ENCODE measurements at regions not wholly inside any gene's neighbourhood (a gene's known extent, or its start where the extent isn't known, plus 50 kb on each side); places are given as distances from the start of the nearest gene placed in this dataset.

- no peak for TF ChIP-seq EZH2phosphoT487 (IDR thresholded peaks at IDR 0.05; ENCODE audit: borderline replicate concordance, low read length)
- no peak for TF ChIP-seq CTCF (IDR thresholded peaks at IDR 0.05; ENCODE audit: low read depth, low read length, poor library complexity, severe bottlenecking)
- no peaks in the 10 kb centered on the region for H3F3A ChIP-seq (ENCODE audit: control insufficient read depth, insufficient read depth)
- no peaks in the 10 kb centered on the region for H4K20me1 ChIP-seq (ENCODE audit: control insufficient read depth, insufficient read depth, low read depth, low read length)
- H3K79me2 ChIP-seq (ENCODE audit: control insufficient read depth, low read length) = no peaks in the 10 kb centered on the region
- no peaks in the 10 kb centered on the region for H3K9me3 ChIP-seq (ENCODE audit: control insufficient read depth, insufficient read depth, low read length)
- H3K9me2 ChIP-seq (replicated peaks; ENCODE audit: control insufficient read depth, low read length) = no peaks in the 10 kb centered on the region
- H3K36me3 ChIP-seq (ENCODE audit: control insufficient read depth, low read length) = no peaks in the 10 kb centered on the region
- no peaks in the 10 kb centered on the region for H3K27me3 ChIP-seq (ENCODE audit: control insufficient read depth, low read length)
- H3K4me2 ChIP-seq (ENCODE audit: low read length) = no peak overlapping the region
- H3K4me3 ChIP-seq (ENCODE audit: low read length) = no peak overlapping the region
- H3K4me1 ChIP-seq (ENCODE audit: control insufficient read depth, low read length) = no peaks in the 10 kb centered on the region
- H3K27ac ChIP-seq (ENCODE audit: low read depth, low read length) = no peak overlapping the region
Measured at GRCh38 chr16:55120408-55120807, 189.7 kb downstream of the IRX5 start.

- H3K4me2 ChIP-seq (ENCODE audit: low read length) = no peak overlapping the region
- H3K4me1 ChIP-seq (ENCODE audit: control insufficient read depth, low read length) = no peaks in the 10 kb centered on the region
- no peaks in the 10 kb centered on the region for H3K9me3 ChIP-seq (ENCODE audit: control insufficient read depth, insufficient read depth, low read length)
- H3K27ac ChIP-seq (ENCODE audit: low read depth, low read length) = no peak overlapping the region
- no peaks in the 10 kb centered on the region for H3K36me3 ChIP-seq (ENCODE audit: control insufficient read depth, low read length)
- H3K79me2 ChIP-seq (ENCODE audit: control insufficient read depth, low read length) = no peaks in the 10 kb centered on the region
- no peak overlapping the region for H3K4me3 ChIP-seq (ENCODE audit: low read length)
- TF ChIP-seq CTCF (IDR thresholded peaks at IDR 0.05; ENCODE audit: low read depth, low read length, poor library complexity, severe bottlenecking) (no peak), EZH2phosphoT487 (IDR thresholded peaks at IDR 0.05; ENCODE audit: borderline replicate concordance, low read length) (no peak)
- H3K9me2 ChIP-seq (replicated peaks; ENCODE audit: control insufficient read depth, low read length) = no peaks in the 10 kb centered on the region
- no peaks in the 10 kb centered on the region for H3F3A ChIP-seq (ENCODE audit: control insufficient read depth, insufficient read depth)
- H3K27me3 ChIP-seq (ENCODE audit: control insufficient read depth, low read length) = no peaks in the 10 kb centered on the region
- H4K20me1 ChIP-seq (ENCODE audit: control insufficient read depth, insufficient read depth, low read depth, low read length) = no peaks in the 10 kb centered on the region
Measured at GRCh38 chr16:55120826-55121225, 190.2 kb downstream of the IRX5 start.

DNA sequence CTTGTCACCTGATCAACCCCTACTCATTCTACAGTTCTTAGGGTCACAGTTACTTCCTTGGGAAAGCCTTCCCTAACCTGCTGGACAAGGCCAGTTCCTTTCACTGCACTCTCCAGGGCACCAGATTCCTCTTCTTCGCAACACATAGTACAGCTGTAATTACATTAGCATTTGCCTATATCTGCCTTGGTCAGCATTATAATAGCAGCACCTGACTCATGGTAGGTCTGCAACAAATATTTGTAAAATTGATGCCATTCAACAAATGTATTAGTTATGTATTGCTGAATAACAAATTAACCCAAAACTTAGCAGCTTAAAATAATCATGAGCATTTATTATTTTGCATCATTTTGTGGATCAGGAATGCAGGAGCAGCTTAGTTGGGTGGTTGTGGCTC lies 193.0 kb downstream of the IRX5 start:
- Histone ChIP-seq H3K36me3 (ENCODE audit: control insufficient read depth, low read length) (no peaks in the 10 kb centered on the region), H4K20me1 (ENCODE audit: control insufficient read depth, insufficient read depth, low read depth, low read length) (no peaks in the 10 kb centered on the region), H3K27me3 (ENCODE audit: control insufficient read depth, low read length) (no peaks in the 10 kb centered on the region), H3K9me3 (ENCODE audit: control insufficient read depth, insufficient read depth, low read length) (no peaks in the 10 kb centered on the region), H3K27ac (ENCODE audit: low read depth, low read length) (no peak overlapping the region), H3K9me2 (replicated peaks; ENCODE audit: control insufficient read depth, low read length) (no peaks in the 10 kb centered on the region), H3K4me1 (ENCODE audit: control insufficient read depth, low read length) (no peaks in the 10 kb centered on the region), H3F3A (ENCODE audit: control insufficient read depth, insufficient read depth) (no peaks in the 10 kb centered on the region), H3K4me2 (ENCODE audit: low read length) (no peak overlapping the region), H3K79me2 (ENCODE audit: control insufficient read depth, low read length) (no peaks in the 10 kb centered on the region), H3K4me3 (ENCODE audit: low read length) (no peak overlapping the region)
- TF ChIP-seq EZH2phosphoT487 (IDR thresholded peaks at IDR 0.05; ENCODE audit: borderline replicate concordance, low read length) (no peak), CTCF (IDR thresholded peaks at IDR 0.05; ENCODE audit: low read depth, low read length, poor library complexity, severe bottlenecking) (no peak)

All from DOHH2 (cell line).